Mesendoderm (in vitro differentiated cells): ENCODE measurements at regions not wholly inside any gene's neighbourhood (a gene's known extent, or its start where the extent isn't known, plus 50 kb on each side); places are given as distances from the start of the nearest gene placed in this dataset.

Source experiments
- DNase-seq: peaks from one replicate; pipeline ENCODE4 v3.0.0; 2013
- H2AK5ac ChIP-seq: 2 replicates; pipeline ENCODE4 v1.6.1; 2013; ENCODE audit warnings: low read length, inconsistent platforms
- H2BK120ac ChIP-seq: 2 replicates; pipeline ENCODE4 v1.6.1; 2013; ENCODE audit warnings: low read depth, mild to moderate bottlenecking, low read length, moderate library complexity, mixed read lengths
- H2BK15ac ChIP-seq: replicated peaks from 2 replicates; pipeline ENCODE4 v1.6.1; 2013; ENCODE audit warnings: low read depth, mild to moderate bottlenecking, moderate library complexity
- H2BK5ac ChIP-seq: 2 replicates; pipeline ENCODE4 v1.6.1; 2013; ENCODE audit warnings: low read length, inconsistent platforms
- H3K18ac ChIP-seq: 2 replicates; pipeline ENCODE4 v1.6.1; 2013; ENCODE audit warnings: mild to moderate bottlenecking, low read length, mixed read lengths
- H3K23ac ChIP-seq: one replicate; pipeline ENCODE4 v1.6.1; 2013; ENCODE audit warnings: low read length
- H3K27ac ChIP-seq: 2 replicates; pipeline ENCODE4 v1.5.1; 2013; ENCODE audit warnings: low read depth, mild to moderate bottlenecking, inconsistent platforms, low read length, moderate library complexity
- H3K27me3 ChIP-seq: 2 replicates; pipeline ENCODE4 v1.6.1; 2013; ENCODE audit warnings: low read length, control low read depth, mild to moderate bottlenecking, inconsistent platforms; ENCODE audit not compliant: insufficient read depth, poor library complexity
- H3K36me3 ChIP-seq: 2 replicates; pipeline ENCODE4 v1.6.1; 2013; ENCODE audit warnings: low read length, inconsistent platforms; ENCODE audit not compliant: control insufficient read depth, insufficient read depth
- H3K4ac ChIP-seq: one replicate; pipeline ENCODE4 v1.6.1; 2013; ENCODE audit warnings: low read depth, mild to moderate bottlenecking, low read length, moderate library complexity
- H3K4me1 ChIP-seq: 2 replicates; pipeline ENCODE4 v1.6.1; 2013; ENCODE audit warnings: low read depth, low read length, inconsistent platforms; ENCODE audit not compliant: control insufficient read depth
- H3K4me2 ChIP-seq: 2 replicates; pipeline ENCODE4 v1.6.1; 2013; ENCODE audit warnings: low read length
- H3K4me3 ChIP-seq: 2 replicates; pipeline ENCODE4 v1.5.1; 2013; ENCODE audit warnings: mild to moderate bottlenecking, low read length
- H3K56ac ChIP-seq: one replicate; pipeline ENCODE4 v1.6.1; 2013; ENCODE audit warnings: low read length
- H3K79me1 ChIP-seq: 2 replicates; pipeline ENCODE4 v1.6.1; 2013; ENCODE audit warnings: low read length, inconsistent platforms
- H3K79me2 ChIP-seq: 2 replicates; pipeline ENCODE4 v1.6.1; 2013; ENCODE audit warnings: mild to moderate bottlenecking, low read length; ENCODE audit not compliant: control insufficient read depth, insufficient read depth
- H3K9ac ChIP-seq: 2 replicates; pipeline ENCODE4 v1.6.1; 2013; ENCODE audit warnings: low read length, inconsistent platforms
- H4K5ac ChIP-seq: one replicate; pipeline ENCODE4 v1.6.1; 2013; ENCODE audit warnings: low read length
- H4K8ac ChIP-seq: one replicate; pipeline ENCODE4 v1.6.1; 2013; ENCODE audit warnings: low read depth, mild to moderate bottlenecking, control low read depth, low read length, moderate library complexity
- WGBS: extraction: QIAGEN DNeasy Blood & Tissue Kit; methylation state at CpG from one replicate; pipeline ENCODE4 v1.1.7; 2013; ENCODE audit warnings: low lambda C conversion rate, missing lambda C conversion rate; ENCODE audit not compliant: insufficient coverage; ENCODE audit errors: extremely low coverage; 5-methylcytosine and 5-hydroxymethylcytosine counted together

GRCh38 chr18:24558403-24558802 is 98.0 kb downstream of the HRH4 start:
- no peaks in the 10 kb centered on the region for H3K79me1 ChIP-seq
- no CpG with 5 or more reads among the region's 7 CpGs for WGBS
- no peak overlapping the region for H3K18ac ChIP-seq
- no peak overlapping the region for H3K23ac ChIP-seq
- H3K27ac ChIP-seq, result no peak overlapping the region
- H3K4me1 ChIP-seq, result no peaks in the 10 kb centered on the region
- no peak for DNase-seq
- no peak overlapping the region for H4K5ac ChIP-seq
- H3K4ac ChIP-seq, result no peak overlapping the region
- H2BK15ac ChIP-seq, result no peak overlapping the region
- no peak overlapping the region for H2BK120ac ChIP-seq
- H2AK5ac ChIP-seq, result no peak overlapping the region
- no peaks in the 10 kb centered on the region for H3K79me2 ChIP-seq
- H4K8ac ChIP-seq, result no peak overlapping the region
- no peak overlapping the region for H3K4me2 ChIP-seq
- no peaks in the 10 kb centered on the region for H3K36me3 ChIP-seq
- H2BK5ac ChIP-seq, result no peak overlapping the region
- H3K56ac ChIP-seq, result no peak overlapping the region
- H3K27me3 ChIP-seq, result no peaks in the 10 kb centered on the region
- H3K9ac ChIP-seq, result no peak overlapping the region
- H3K4me3 ChIP-seq, result no peak overlapping the region

GRCh38 chr18:24559526-24559925 is 99.1 kb downstream of the HRH4 start:
- no peak overlapping the region for H3K4me2 ChIP-seq
- H3K4me3 ChIP-seq, result no peak overlapping the region
- no peak overlapping the region for H2BK15ac ChIP-seq
- no peaks in the 10 kb centered on the region for H3K79me2 ChIP-seq
- H3K9ac ChIP-seq, result no peak overlapping the region
- no peak overlapping the region for H3K23ac ChIP-seq
- no peak overlapping the region for H4K8ac ChIP-seq
- no peak overlapping the region for H3K4ac ChIP-seq
- H2BK120ac ChIP-seq, result no peak overlapping the region
- H2BK5ac ChIP-seq, result no peak overlapping the region
- H3K4me1 ChIP-seq, result no peaks in the 10 kb centered on the region
- no peak overlapping the region for H3K18ac ChIP-seq
- no peak overlapping the region for H4K5ac ChIP-seq
- no peaks in the 10 kb centered on the region for H3K79me1 ChIP-seq
- H3K27me3 ChIP-seq, result no peaks in the 10 kb centered on the region
- peak; percentile 8 for DNase-seq
- no peaks in the 10 kb centered on the region for H3K36me3 ChIP-seq
- H3K27ac ChIP-seq, result no peak overlapping the region
- WGBS, result no CpG with 5 or more reads among the region's 4 CpGs
- H3K56ac ChIP-seq, result no peak overlapping the region
- H2AK5ac ChIP-seq, result no peak overlapping the region

DNA sequence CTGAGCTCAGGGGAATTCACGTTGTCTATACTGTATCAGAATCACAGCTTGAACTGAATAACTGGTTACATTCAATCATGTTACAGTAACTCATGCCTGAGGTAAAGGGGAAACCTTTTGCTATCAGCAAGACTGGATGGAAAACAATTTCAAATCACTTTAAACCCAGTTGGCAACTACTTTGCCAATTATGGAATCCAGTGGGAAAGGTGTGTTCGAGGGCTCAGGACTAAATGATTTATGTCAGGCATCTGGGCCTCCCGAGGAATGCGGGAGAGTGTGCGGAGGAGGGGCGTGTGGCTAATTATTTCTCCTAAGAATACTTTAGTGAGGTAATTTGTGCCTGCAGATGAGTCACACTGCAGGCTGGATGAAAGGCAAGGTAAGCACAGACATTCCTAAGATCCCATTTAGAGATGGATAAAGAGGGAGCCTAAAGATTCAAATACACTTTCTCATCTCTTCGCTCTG is 100.1 kb downstream of the HRH4 start:
- H3K27ac ChIP-seq, result no peak overlapping the region

DNA sequence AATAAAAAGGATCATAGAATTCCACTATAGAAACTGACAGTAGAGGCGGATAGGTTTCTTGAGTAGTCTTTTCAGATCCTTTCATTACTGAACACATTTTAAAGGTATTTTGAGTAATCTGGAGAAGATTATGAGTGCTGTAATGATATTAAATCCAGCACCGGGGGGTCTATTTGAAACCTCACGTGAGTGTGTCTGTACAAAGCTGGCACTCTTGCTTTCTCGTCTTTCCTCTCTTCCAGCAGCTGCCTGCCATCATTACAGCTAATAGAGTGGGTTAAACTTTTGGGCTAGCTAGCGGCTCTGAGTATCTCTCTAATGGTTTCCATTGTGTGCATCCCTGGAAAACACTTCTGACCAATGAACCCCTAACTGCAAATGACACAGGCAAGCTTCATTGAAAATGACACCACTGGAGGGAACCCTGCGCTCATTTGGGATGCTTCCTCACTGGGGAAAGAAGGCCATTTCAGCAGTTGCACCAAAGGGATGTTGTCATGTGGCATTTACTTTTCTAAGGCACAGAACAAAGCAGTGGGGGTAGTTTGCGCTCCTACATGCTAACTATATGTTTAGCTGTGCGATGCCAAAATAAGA is 101.0 kb downstream of the HRH4 start:
- Histone ChIP-seq H2BK120ac (no peak overlapping the region), H4K8ac (no peak overlapping the region), H3K56ac (no peak overlapping the region), H3K79me2 (no peaks in the 10 kb centered on the region), H2BK15ac (no peak overlapping the region), H3K9ac (no peak overlapping the region), H2BK5ac (no peak overlapping the region), H2AK5ac (no peak overlapping the region), H3K4me3 (no peak overlapping the region), H3K4me1 (no peaks in the 10 kb centered on the region), H4K5ac (no peak overlapping the region), H3K4ac (no peak overlapping the region), H3K23ac (no peak overlapping the region), H3K27ac (no peak overlapping the region), H3K18ac (no peak overlapping the region), H3K4me2 (no peak overlapping the region), H3K36me3 (no peaks in the 10 kb centered on the region), H3K27me3 (no peaks in the 10 kb centered on the region), H3K79me1 (no peaks in the 10 kb centered on the region)
- DNase-seq, result peak; percentile 7
- no CpG with 5 or more reads among the region's 8 CpGs for WGBS

More for the DNA sequence above, 100.1 kb downstream of the HRH4 start:
- H3K4me1 ChIP-seq, result no peaks in the 10 kb centered on the region
- no peaks in the 10 kb centered on the region for H3K27me3 ChIP-seq
- H3K23ac ChIP-seq, result no peak overlapping the region
- no peak overlapping the region for H3K4me2 ChIP-seq
- H3K79me1 ChIP-seq, result no peaks in the 10 kb centered on the region
- no peak overlapping the region for H2AK5ac ChIP-seq
- no peak overlapping the region for H2BK5ac ChIP-seq
- no peak overlapping the region for H4K5ac ChIP-seq
- no CpG with 5 or more reads among the region's 7 CpGs for WGBS
- H3K4ac ChIP-seq, result no peak overlapping the region
- H4K8ac ChIP-seq, result no peak overlapping the region
- no peak overlapping the region for H3K18ac ChIP-seq
- H2BK15ac ChIP-seq, result no peak overlapping the region
- no peak overlapping the region for H3K4me3 ChIP-seq
- no peak overlapping the region for H2BK120ac ChIP-seq
- H3K9ac ChIP-seq, result no peak overlapping the region
- peak; percentile 90 for DNase-seq
- H3K36me3 ChIP-seq, result no peaks in the 10 kb centered on the region
- H3K56ac ChIP-seq, result no peak overlapping the region
- no peaks in the 10 kb centered on the region for H3K79me2 ChIP-seq

DNA sequence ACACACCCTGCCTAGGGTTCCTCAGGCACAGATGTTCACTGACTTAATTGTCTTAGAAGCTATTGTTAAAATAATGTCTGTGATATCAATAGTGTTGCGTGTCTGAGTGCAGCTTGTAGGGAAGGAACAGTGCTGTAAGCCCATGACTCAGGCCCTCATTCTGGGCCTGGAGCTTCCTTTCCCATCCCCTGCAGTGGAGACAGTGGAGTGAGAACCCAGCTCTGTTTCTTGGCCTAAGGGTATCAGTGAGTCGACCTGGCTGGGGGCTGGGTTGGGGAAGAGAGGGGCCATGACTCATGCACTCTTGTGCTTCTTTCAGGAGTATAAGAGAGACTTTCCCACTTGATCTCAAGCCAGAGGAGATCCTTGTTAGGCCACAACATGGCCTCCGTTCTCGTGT is 106.8 kb downstream of the HRH4 start:
- Histone ChIP-seq H3K4me1 (no peaks in the 10 kb centered on the region), H3K79me1 (no peaks in the 10 kb centered on the region), H3K23ac (no peak overlapping the region), H2BK120ac (no peak overlapping the region), H3K27me3 (no peaks in the 10 kb centered on the region), H3K4me3 (no peak overlapping the region), H2BK15ac (no peak overlapping the region), H2BK5ac (no peak overlapping the region), H3K79me2 (no peaks in the 10 kb centered on the region), H3K4me2 (no peak overlapping the region), H3K27ac (no peak overlapping the region), H3K18ac (no peak overlapping the region), H4K5ac (no peak overlapping the region), H2AK5ac (no peak overlapping the region), H3K4ac (no peak overlapping the region), H4K8ac (no peak overlapping the region), H3K36me3 (no peaks in the 10 kb centered on the region), H3K9ac (no peak overlapping the region), H3K56ac (no peak overlapping the region)
- no CpG with 5 or more reads among the region's 4 CpGs for WGBS
- DNase-seq, result peak; percentile 67

DNA sequence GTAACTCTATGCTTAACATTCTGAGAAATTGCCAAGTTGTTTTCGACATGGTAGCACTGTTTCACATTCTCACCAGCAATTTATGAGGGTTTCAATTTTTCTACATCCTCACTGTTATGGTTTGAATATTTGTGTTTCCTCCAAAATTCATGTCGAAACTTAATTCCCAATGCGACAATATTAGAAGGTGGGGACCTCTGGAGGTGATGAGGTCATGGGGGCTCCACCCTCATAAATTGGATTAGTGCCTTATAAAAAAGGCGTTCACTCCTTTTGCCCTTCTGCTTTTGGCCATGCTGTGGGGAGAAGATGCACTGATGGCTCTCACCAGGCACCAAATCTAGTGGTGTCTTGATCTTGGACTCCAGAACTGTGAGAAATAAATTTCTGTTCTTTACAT is 110.3 kb downstream of the HRH4 start:
- no peak overlapping the region for H2BK120ac ChIP-seq
- no peaks in the 10 kb centered on the region for H3K4me1 ChIP-seq
- H3K9ac ChIP-seq, result no peak overlapping the region
- H3K36me3 ChIP-seq, result no peaks in the 10 kb centered on the region
- H3K4ac ChIP-seq, result no peak overlapping the region
- H2BK15ac ChIP-seq, result no peak overlapping the region
- H3K4me2 ChIP-seq, result no peak overlapping the region
- H2AK5ac ChIP-seq, result no peak overlapping the region
- no peak overlapping the region for H3K56ac ChIP-seq
- no peak overlapping the region for H4K5ac ChIP-seq
- H3K27ac ChIP-seq, result no peak overlapping the region
- WGBS, result no CpG with 5 or more reads among the region's 4 CpGs
- H2BK5ac ChIP-seq, result no peak overlapping the region
- no peaks in the 10 kb centered on the region for H3K79me2 ChIP-seq
- DNase-seq, result no peak
- no peak overlapping the region for H3K23ac ChIP-seq
- H3K27me3 ChIP-seq, result no peaks in the 10 kb centered on the region
- H4K8ac ChIP-seq, result no peak overlapping the region
- H3K4me3 ChIP-seq, result no peak overlapping the region
- no peaks in the 10 kb centered on the region for H3K79me1 ChIP-seq
- H3K18ac ChIP-seq, result no peak overlapping the region
